Transverse colon (tissue), 4 donors: ENCODE measurements at regions not wholly inside any gene's neighbourhood (a gene's known extent, or its start where the extent isn't known, plus 50 kb on each side); places are given as distances from the start of the nearest gene placed in this dataset.

Source experiments
- EP300 ChIP-seq: sonication (generic); formaldehyde crosslinking; IDR thresholded peaks from one replicate; pipeline ENCODE4 v1.6.1; 2017; ENCODE audit warnings: antibody characterized with exemption, low read depth
- POLR2A ChIP-seq: fragments of 450-650 bp; IDR thresholded peaks from one replicate; pipeline ENCODE4 v1.6.1; 2016; ENCODE audit warnings: antibody characterized with exemption, mild to moderate bottlenecking, moderate library complexity
- POLR2AphosphoS5 ChIP-seq, 3 donors: sonication (generic); formaldehyde crosslinking; IDR thresholded peaks; one replicate each; pipeline ENCODE4 v1.6.1; 2016; ENCODE audit warnings: antibody characterized with exemption in 3 of 3
- TF ChIP-seq, protein P1 (sequence below), 5 experiments: fragments of 200-600 bp in 3 of 5; fragments of 450-650 bp in 2 of 5; sonication (generic) in 3 of 5; IDR thresholded peaks; 1 replicate in 2 of 5; 2 replicates in 3 of 5; pipeline ENCODE4 v1.5.1; 2016 to 2017; ENCODE audit warnings: antibody characterized with exemption in 5 of 5, inconsistent platforms in 3 of 5, mild to moderate bottlenecking in 2 of 5, moderate library complexity in 1 of 5

DNA sequence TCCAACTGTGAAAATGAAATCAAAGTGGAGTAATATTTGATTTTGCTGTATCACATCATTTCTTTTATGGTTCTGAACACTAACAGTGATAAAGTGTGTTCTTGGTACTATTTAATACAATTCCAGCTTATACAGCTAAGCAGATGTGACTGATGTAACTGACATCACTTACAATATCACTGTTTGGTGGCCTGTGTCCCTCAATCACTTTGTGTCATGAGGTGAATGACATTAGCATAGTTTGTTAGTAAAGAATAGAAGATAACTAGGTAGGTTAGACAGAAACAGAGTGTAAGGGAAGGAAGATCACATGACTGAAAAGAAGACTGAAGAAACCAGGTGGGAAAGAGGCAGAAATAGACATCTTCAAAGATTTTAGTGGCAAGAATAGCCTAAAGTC is 138.7 kb downstream of the AQP9 start:
- TF ChIP-seq, protein P1, sequence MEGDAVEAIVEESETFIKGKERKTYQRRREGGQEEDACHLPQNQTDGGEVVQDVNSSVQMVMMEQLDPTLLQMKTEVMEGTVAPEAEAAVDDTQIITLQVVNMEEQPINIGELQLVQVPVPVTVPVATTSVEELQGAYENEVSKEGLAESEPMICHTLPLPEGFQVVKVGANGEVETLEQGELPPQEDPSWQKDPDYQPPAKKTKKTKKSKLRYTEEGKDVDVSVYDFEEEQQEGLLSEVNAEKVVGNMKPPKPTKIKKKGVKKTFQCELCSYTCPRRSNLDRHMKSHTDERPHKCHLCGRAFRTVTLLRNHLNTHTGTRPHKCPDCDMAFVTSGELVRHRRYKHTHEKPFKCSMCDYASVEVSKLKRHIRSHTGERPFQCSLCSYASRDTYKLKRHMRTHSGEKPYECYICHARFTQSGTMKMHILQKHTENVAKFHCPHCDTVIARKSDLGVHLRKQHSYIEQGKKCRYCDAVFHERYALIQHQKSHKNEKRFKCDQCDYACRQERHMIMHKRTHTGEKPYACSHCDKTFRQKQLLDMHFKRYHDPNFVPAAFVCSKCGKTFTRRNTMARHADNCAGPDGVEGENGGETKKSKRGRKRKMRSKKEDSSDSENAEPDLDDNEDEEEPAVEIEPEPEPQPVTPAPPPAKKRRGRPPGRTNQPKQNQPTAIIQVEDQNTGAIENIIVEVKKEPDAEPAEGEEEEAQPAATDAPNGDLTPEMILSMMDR (IDR thresholded peaks at IDR 0.05): no peak
- TF ChIP-seq EP300 (no peak), POLR2A (no peak), POLR2AphosphoS5 (IDR thresholded peaks at IDR 0.05) (no peak)
